HL-60 (cell line): ENCODE measurements at regions not wholly inside any gene's neighbourhood (a gene's known extent, or its start where the extent isn't known, plus 50 kb on each side); places are given as distances from the start of the nearest gene placed in this dataset.

ENCODE experiments used
- GABPA ChIP-seq: IDR thresholded peaks from 2 replicates; pipeline ENCODE4 v1.6.1; 2012; ENCODE audit warnings: low read depth
- POLR2AphosphoS5 ChIP-seq: IDR thresholded peaks from 2 replicates; pipeline ENCODE4 v1.6.1; 2012; ENCODE audit warnings: low read depth
- TF ChIP-seq, protein P1 (sequence below): IDR thresholded peaks from one replicate; pipeline ENCODE4 v1.5.1; 2011; ENCODE audit warnings: low read length, control low read depth, inconsistent platforms; ENCODE audit not compliant: insufficient read depth
- TF ChIP-seq, protein P2 (sequence below): IDR thresholded peaks from 2 replicates; pipeline ENCODE4 v1.6.1; 2012; ENCODE audit warnings: low read depth; ENCODE audit not compliant: insufficient replicate concordance

DNA sequence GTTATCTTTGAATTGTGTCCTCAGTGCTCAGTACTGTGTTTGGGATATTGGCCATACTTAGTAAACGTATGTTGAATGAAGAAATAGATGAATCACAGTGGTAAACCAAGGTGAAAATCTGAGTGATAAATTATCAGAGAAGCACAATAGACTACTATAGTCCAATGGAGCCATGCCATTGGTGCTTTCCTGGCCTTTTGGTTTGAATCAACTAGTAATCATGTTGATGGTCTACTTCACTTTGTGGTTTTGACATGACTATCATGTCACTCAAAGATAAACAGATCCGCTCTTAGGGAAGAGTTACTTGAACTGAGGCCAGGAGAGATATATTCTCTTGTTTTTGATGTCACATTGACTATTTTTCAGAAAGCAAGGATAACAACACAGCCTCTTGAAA lies 86.1 kb upstream of the IGFBP3 start:
- TF ChIP-seq, protein P1, sequence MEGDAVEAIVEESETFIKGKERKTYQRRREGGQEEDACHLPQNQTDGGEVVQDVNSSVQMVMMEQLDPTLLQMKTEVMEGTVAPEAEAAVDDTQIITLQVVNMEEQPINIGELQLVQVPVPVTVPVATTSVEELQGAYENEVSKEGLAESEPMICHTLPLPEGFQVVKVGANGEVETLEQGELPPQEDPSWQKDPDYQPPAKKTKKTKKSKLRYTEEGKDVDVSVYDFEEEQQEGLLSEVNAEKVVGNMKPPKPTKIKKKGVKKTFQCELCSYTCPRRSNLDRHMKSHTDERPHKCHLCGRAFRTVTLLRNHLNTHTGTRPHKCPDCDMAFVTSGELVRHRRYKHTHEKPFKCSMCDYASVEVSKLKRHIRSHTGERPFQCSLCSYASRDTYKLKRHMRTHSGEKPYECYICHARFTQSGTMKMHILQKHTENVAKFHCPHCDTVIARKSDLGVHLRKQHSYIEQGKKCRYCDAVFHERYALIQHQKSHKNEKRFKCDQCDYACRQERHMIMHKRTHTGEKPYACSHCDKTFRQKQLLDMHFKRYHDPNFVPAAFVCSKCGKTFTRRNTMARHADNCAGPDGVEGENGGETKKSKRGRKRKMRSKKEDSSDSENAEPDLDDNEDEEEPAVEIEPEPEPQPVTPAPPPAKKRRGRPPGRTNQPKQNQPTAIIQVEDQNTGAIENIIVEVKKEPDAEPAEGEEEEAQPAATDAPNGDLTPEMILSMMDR, result no peak
- TF ChIP-seq POLR2AphosphoS5 (no peak), GABPA (no peak)
- TF ChIP-seq, protein P2, sequence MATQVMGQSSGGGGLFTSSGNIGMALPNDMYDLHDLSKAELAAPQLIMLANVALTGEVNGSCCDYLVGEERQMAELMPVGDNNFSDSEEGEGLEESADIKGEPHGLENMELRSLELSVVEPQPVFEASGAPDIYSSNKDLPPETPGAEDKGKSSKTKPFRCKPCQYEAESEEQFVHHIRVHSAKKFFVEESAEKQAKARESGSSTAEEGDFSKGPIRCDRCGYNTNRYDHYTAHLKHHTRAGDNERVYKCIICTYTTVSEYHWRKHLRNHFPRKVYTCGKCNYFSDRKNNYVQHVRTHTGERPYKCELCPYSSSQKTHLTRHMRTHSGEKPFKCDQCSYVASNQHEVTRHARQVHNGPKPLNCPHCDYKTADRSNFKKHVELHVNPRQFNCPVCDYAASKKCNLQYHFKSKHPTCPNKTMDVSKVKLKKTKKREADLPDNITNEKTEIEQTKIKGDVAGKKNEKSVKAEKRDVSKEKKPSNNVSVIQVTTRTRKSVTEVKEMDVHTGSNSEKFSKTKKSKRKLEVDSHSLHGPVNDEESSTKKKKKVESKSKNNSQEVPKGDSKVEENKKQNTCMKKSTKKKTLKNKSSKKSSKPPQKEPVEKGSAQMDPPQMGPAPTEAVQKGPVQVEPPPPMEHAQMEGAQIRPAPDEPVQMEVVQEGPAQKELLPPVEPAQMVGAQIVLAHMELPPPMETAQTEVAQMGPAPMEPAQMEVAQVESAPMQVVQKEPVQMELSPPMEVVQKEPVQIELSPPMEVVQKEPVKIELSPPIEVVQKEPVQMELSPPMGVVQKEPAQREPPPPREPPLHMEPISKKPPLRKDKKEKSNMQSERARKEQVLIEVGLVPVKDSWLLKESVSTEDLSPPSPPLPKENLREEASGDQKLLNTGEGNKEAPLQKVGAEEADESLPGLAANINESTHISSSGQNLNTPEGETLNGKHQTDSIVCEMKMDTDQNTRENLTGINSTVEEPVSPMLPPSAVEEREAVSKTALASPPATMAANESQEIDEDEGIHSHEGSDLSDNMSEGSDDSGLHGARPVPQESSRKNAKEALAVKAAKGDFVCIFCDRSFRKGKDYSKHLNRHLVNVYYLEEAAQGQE, result no peak
